K562 (cell line): ENCODE measurements at regions not wholly inside any gene's neighbourhood (a gene's known extent, or its start where the extent isn't known, plus 50 kb on each side); places are given as distances from the start of the nearest gene placed in this dataset.

Experiments
- ATAC-seq: fragments of 200-7000 bp; cut with Tn5 transposase; 3 replicates; pipeline ENCODE4 v1.9.1; 2020; ENCODE audit warnings: moderate library complexity
- BruUV-seq: library from RNA; stranded (reverse); fragments of 400-500 nt; replicated peaks from 2 replicates; lab custom pipeline; 2021; lab: Mats Ljungman, UMichigan
- CTCF ChIA-PET: fragments of 300-600 bp; formaldehyde crosslinking; extraction: SDS; loops from one replicate; lab custom pipeline; 2021; ENCODE audit warnings: low intra/inter-chr PET ratio; lab: Yijun Ruan, JAX
- POLR2A ChIA-PET: fragments of 300-600, 350-650 bp; sonication (Branson Sonifier 250); formaldehyde crosslinking; extraction: SDS; loops from one replicate; lab custom pipeline; 2021; ENCODE audit warnings: antibody characterized with exemption, inconsistent platforms; lab: Yijun Ruan, JAX
- DNase-seq, 4 experiments: peaks; one replicate each; pipeline versions ENCODE4 v3.0.0 to v3.0.0-alpha.2; 2011 to 2018; ENCODE audit warnings: low spot score in 3 of 4, mixed read lengths in 3 of 4; ENCODE audit errors: extremely low read depth in 1 of 4
- FAIRE-seq: peaks from 2 replicates; lab custom pipeline; 2011; peaks lifted over from hg19 to GRCh38; lab: Jason Lieb, UNC
- H2AFZ ChIP-seq: 2 replicates; pipeline ENCODE4 v1.6.0; 2011; ENCODE audit warnings: low read depth, low read length, control low read depth, inconsistent platforms
- H3K27ac ChIP-seq: fragments of 200-600 bp; 3 replicates; pipeline ENCODE4 v1.8.0; 2011; ENCODE audit warnings: low read depth, mild to moderate bottlenecking, control low read depth, inconsistent platforms, low read length, moderate library complexity, mixed read lengths; ENCODE audit errors: extremely low read depth
- H3K27me3 ChIP-seq, 2 experiments: fragments of 300-600 bp in 1 of 2; 2 replicates in 1 of 2; 3 replicates in 1 of 2; pipeline versions ENCODE4 v1.6.0 to v1.8.0; 2011; ENCODE audit warnings: inconsistent platforms in 2 of 2, low read length in 2 of 2, mild to moderate bottlenecking in 1 of 2, mixed read lengths in 1 of 2, moderate library complexity in 1 of 2; ENCODE audit not compliant: control insufficient read depth in 2 of 2, insufficient read depth in 2 of 2
- H3K36me3 ChIP-seq: fragments of 300-600 bp; 3 replicates; pipeline ENCODE4 v1.8.0; 2011; ENCODE audit warnings: mild to moderate bottlenecking, low read length, inconsistent platforms; ENCODE audit not compliant: control insufficient read depth, insufficient read depth
- H3K4me1 ChIP-seq, 2 experiments: fragments of 200-600 bp in 1 of 2; replicated peaks in 1 of 2; 2 replicates in 1 of 2; 3 replicates in 1 of 2; pipeline versions ENCODE4 v1.5.1 to v1.8.0; 2011; ENCODE audit warnings: inconsistent platforms in 2 of 2, low read length in 2 of 2, mild to moderate bottlenecking in 1 of 2, mixed read lengths in 1 of 2, moderate library complexity in 1 of 2; ENCODE audit not compliant: control insufficient read depth in 2 of 2, insufficient read depth in 2 of 2
- H3K4me2 ChIP-seq: 2 replicates; pipeline ENCODE4 v1.6.1; 2011; ENCODE audit warnings: low read length, control low read depth, inconsistent platforms, mixed read lengths; ENCODE audit not compliant: insufficient read depth
- H3K4me3 ChIP-seq: fragments of 200-600 bp; sonication (generic), shearing (Covaris generic); 2 replicates; pipeline ENCODE4 v1.5.1; 2016; ENCODE audit warnings: control low read depth, inconsistent platforms
- H3K79me2 ChIP-seq: fragments of 200-600 bp; 3 replicates; pipeline ENCODE4 v1.8.0; 2011; ENCODE audit warnings: low read length, inconsistent platforms; ENCODE audit not compliant: control insufficient read depth, insufficient read depth
- H3K9ac ChIP-seq, 2 experiments: 2 replicates each; pipeline versions ENCODE4 v1.6.0 to v1.6.1; 2011; ENCODE audit warnings: low read depth in 2 of 2, low read length in 2 of 2, control low read depth in 1 of 2, inconsistent platforms in 1 of 2, mild to moderate bottlenecking in 1 of 2, mixed read lengths in 1 of 2; ENCODE audit not compliant: insufficient read depth in 1 of 2
- H3K9me1 ChIP-seq: one replicate; pipeline ENCODE4 v1.6.0; 2011; ENCODE audit warnings: inconsistent platforms, mild to moderate bottlenecking, low read length, moderate library complexity; ENCODE audit not compliant: control insufficient read depth, insufficient read depth
- H3K9me3 ChIP-seq: replicated peaks from 2 replicates; pipeline ENCODE4 v1.5.1; 2011; ENCODE audit warnings: low read depth, low read length, inconsistent platforms; ENCODE audit not compliant: control insufficient read depth, insufficient read depth
- H4K20me1 ChIP-seq: replicated peaks from 2 replicates; pipeline ENCODE4 v1.6.1; 2011; ENCODE audit warnings: low read length, inconsistent platforms, mixed read lengths; ENCODE audit not compliant: control insufficient read depth, insufficient read depth
- TFE3 ChIP-seq: fragments of 450-650 bp; formaldehyde crosslinking; IDR thresholded peaks from 2 replicates; pipeline ENCODE4 v1.4.0; 2020; ENCODE audit warnings: mild to moderate bottlenecking, mixed read lengths
- ZNF121 ChIP-seq: sonication (generic); formaldehyde crosslinking; conservative IDR thresholded peaks from 2 replicates; pipeline ENCODE4 v1.8.0; 2022; ENCODE audit warnings: missing genetic modification reagents
- WGBS: fragments of 100-300 bp; shearing (Covaris generic); methylation state at CpG from one replicate; pipeline ENCODE4 v1.1.6; 2016; ENCODE audit warnings: low coverage, mixed read lengths; ENCODE audit not compliant: insufficient coverage; ENCODE audit errors: missing lambda C conversion rate; 5-methylcytosine and 5-hydroxymethylcytosine counted together
- in situ Hi-C: fragments of 300-500 bp; cut with MboI; formaldehyde crosslinking; loops from 4 replicates; pipeline ENCODE4 v1.15.0; 2018; ENCODE audit warnings: inconsistent platforms, mixed read lengths
- intact Hi-C: fragments of 100-400 bp; cut with micrococcal nuclease; formaldehyde crosslinking; loops from 2 replicates; pipeline ENCODE4 v1.14.2; 2022
- TF ChIP-seq, protein P1 (sequence below): fragments of 200-800 bp; sonication (Bioruptor generic); IDR thresholded peaks from 2 replicates; pipeline ENCODE4 v1.6.1; 2017; ENCODE audit warnings: missing genetic modification characterization, missing compliant biosample characterization

DNA sequence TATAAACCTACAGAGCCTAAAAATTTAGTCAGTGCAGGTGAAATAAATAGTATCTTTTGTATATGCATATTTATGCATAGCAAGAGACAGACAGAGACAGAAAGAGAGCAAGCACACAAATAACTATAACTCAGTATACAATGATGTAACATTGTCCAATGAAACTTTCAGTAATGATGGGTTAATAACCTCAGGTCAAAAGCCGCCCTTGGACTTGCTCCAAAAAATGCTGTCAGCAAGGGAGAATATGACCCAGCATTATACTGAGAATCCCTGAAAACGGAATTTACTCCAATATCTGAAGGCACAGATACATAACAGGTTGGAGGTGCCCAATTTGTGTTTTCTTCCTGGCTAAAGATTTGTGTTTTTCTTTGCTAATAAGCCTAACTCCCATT, 590.6 kb upstream of the NOX3 start (continued):
- TF ChIP-seq, protein P1, sequence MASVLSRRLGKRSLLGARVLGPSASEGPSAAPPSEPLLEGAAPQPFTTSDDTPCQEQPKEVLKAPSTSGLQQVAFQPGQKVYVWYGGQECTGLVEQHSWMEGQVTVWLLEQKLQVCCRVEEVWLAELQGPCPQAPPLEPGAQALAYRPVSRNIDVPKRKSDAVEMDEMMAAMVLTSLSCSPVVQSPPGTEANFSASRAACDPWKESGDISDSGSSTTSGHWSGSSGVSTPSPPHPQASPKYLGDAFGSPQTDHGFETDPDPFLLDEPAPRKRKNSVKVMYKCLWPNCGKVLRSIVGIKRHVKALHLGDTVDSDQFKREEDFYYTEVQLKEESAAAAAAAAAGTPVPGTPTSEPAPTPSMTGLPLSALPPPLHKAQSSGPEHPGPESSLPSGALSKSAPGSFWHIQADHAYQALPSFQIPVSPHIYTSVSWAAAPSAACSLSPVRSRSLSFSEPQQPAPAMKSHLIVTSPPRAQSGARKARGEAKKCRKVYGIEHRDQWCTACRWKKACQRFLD (CRISPR knock-in tag) = no peak

- no peaks in the 10 kb centered on the region for H3K36me3 ChIP-seq
- DNase-seq = no peak
- ChIA-PET POLR2A (no interaction called here), CTCF (no interaction called here)
- in situ Hi-C loops = no loop called here
- H3K27me3 ChIP-seq = no peaks in the 10 kb centered on the region
- no peak overlapping the region for H3K9ac ChIP-seq
- 1% methylated on average over 6 of the region's 6 CpGs for WGBS
- no peak overlapping the region for H3K4me2 ChIP-seq
- FAIRE-seq = no peak
- no peaks in the 10 kb centered on the region for H3K79me2 ChIP-seq
- no peak for TF ChIP-seq ZNF121 (CRISPR knock-in tag)
- peak; percentile 47 for TF ChIP-seq TFE3 (CRISPR knock-in tag)
- intact Hi-C loops = no loop called here
- no peaks in the 10 kb centered on the region for H3K4me1 ChIP-seq
- ATAC-seq = no peak
- H3K9me3 ChIP-seq = no peaks in the 10 kb centered on the region; the same call in none of the 2 replicates
- H2AFZ ChIP-seq = no peak overlapping the region
- H3K27ac ChIP-seq = no peak overlapping the region
- no peak overlapping the region for H3K4me3 ChIP-seq
- no peaks in the 10 kb centered on the region for H3K9me1 ChIP-seq
- BruUV-seq = no TSS peak
- H4K20me1 ChIP-seq = no peaks in the 10 kb centered on the region
Observed at GRCh38 chr6:156045401-156046267, 590.0 kb upstream of the NOX3 start.
